ENCODE measurements at regions not wholly inside any gene's neighbourhood (a gene's known extent, or its start where the extent isn't known, plus 50 kb on each side); places are given as distances from the start of the nearest gene placed in this dataset.

DNA sequence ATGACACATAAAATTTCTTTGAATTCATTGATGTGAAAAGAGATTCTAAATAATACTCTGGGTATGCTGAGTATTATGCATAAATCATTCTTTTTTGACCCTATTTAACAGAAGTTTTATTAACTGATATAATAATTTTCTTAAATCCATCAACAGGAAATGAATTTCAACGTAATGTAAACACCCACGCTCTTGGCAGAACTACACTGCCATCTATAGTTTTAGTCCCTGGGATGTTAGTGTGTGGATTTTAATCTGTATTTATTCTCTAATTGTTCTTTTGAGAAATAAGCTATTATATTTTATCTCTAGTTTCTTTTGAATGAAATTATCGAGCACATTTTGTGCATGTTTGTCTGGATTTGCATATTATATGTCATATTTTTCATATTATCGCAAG, 666.8 kb upstream of the NDST4 start:
- TF ChIP-seq CEBPB (IDR thresholded peaks at IDR 0.05) (no peak), TAF1 (IDR thresholded peaks at IDR 0.05; ENCODE audit: low read depth) (no peak), YY1 (IDR thresholded peaks at IDR 0.05; ENCODE audit: low read depth) (no peak), ZBTB7A (IDR thresholded peaks at IDR 0.05; ENCODE audit: low read depth) (no peak), EP300 (IDR thresholded peaks at IDR 0.05; ENCODE audit: borderline replicate concordance) (no peak)
- TF ChIP-seq, protein P1, sequence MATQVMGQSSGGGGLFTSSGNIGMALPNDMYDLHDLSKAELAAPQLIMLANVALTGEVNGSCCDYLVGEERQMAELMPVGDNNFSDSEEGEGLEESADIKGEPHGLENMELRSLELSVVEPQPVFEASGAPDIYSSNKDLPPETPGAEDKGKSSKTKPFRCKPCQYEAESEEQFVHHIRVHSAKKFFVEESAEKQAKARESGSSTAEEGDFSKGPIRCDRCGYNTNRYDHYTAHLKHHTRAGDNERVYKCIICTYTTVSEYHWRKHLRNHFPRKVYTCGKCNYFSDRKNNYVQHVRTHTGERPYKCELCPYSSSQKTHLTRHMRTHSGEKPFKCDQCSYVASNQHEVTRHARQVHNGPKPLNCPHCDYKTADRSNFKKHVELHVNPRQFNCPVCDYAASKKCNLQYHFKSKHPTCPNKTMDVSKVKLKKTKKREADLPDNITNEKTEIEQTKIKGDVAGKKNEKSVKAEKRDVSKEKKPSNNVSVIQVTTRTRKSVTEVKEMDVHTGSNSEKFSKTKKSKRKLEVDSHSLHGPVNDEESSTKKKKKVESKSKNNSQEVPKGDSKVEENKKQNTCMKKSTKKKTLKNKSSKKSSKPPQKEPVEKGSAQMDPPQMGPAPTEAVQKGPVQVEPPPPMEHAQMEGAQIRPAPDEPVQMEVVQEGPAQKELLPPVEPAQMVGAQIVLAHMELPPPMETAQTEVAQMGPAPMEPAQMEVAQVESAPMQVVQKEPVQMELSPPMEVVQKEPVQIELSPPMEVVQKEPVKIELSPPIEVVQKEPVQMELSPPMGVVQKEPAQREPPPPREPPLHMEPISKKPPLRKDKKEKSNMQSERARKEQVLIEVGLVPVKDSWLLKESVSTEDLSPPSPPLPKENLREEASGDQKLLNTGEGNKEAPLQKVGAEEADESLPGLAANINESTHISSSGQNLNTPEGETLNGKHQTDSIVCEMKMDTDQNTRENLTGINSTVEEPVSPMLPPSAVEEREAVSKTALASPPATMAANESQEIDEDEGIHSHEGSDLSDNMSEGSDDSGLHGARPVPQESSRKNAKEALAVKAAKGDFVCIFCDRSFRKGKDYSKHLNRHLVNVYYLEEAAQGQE (IDR thresholded peaks at IDR 0.05; ENCODE audit: low read depth) = no peak
